HEK293 (cell line): ENCODE measurements at regions not wholly inside any gene's neighbourhood (a gene's known extent, or its start where the extent isn't known, plus 50 kb on each side); places are given as distances from the start of the nearest gene placed in this dataset.

Experiments
- CTCF ChIA-PET: fragments of 350-600 bp; formaldehyde crosslinking; extraction: SDS; loops from one replicate; lab custom pipeline; 2021; ENCODE audit warnings: antibody characterized with exemption; lab: Yijun Ruan, JAX
- POLR2A ChIA-PET: fragments of 300-600 bp; formaldehyde crosslinking; extraction: SDS; loops from one replicate; lab custom pipeline; 2020; ENCODE audit warnings: antibody characterized with exemption, inconsistent platforms; lab: Yijun Ruan, JAX
- H3K27ac ChIP-seq: fragments of 200-500 bp; sonication (Bioruptor generic); 2 replicates; pipeline ENCODE4 v1.5.1; 2014; ENCODE audit warnings: low read depth, low read length, control low read depth, inconsistent platforms; ENCODE audit errors: extremely low read depth
- H3K36me3 ChIP-seq, 2 experiments: fragments of 200-500 bp in 1 of 2; sonication (Bioruptor generic) in 1 of 2; 1 replicate in 1 of 2; 2 replicates in 1 of 2; pipeline ENCODE4 v1.5.1; 2014 to 2017; ENCODE audit warnings: inconsistent platforms in 2 of 2, low read length in 2 of 2; ENCODE audit not compliant: control insufficient read depth in 2 of 2, insufficient read depth in 1 of 2
- H3K4me1 ChIP-seq: fragments of 200-500 bp; sonication (Bioruptor generic); 2 replicates; pipeline ENCODE4 v1.5.1; 2014; ENCODE audit warnings: mild to moderate bottlenecking, low read length, inconsistent platforms; ENCODE audit not compliant: control insufficient read depth, insufficient read depth
- H3K4me3 ChIP-seq: 2 replicates; pipeline ENCODE4 v1.5.1; 2011; ENCODE audit warnings: low read depth, mild to moderate bottlenecking, control low read depth, low read length, moderate library complexity
- H3K9me3 ChIP-seq: fragments of 200-500 bp; sonication (Bioruptor generic); 2 replicates; pipeline ENCODE4 v1.5.1; 2014; ENCODE audit warnings: low read depth, low read length, inconsistent platforms; ENCODE audit not compliant: control insufficient read depth, insufficient read depth
- PRDM4 ChIP-seq: fragments of 450-650 bp; formaldehyde crosslinking; IDR thresholded peaks from 2 replicates; pipeline ENCODE4 v1.5.1; 2017; ENCODE audit warnings: missing biosample characterization, missing genetic modification characterization
- SCRT2 ChIP-seq: fragments of 450-650 bp; formaldehyde crosslinking; IDR thresholded peaks from 2 replicates; pipeline ENCODE4 v1.5.1; 2016; ENCODE audit warnings: missing biosample characterization, missing genetic modification characterization
- ZBTB44 ChIP-seq: fragments of 450-650 bp; IDR thresholded peaks from 2 replicates; pipeline ENCODE4 v1.5.1; 2018; ENCODE audit warnings: missing biosample characterization, mild to moderate bottlenecking, missing genetic modification characterization
- ZNF138 ChIP-seq: fragments of 450-650 bp; formaldehyde crosslinking; IDR thresholded peaks from 2 replicates; pipeline ENCODE4 v1.5.1; 2016; ENCODE audit warnings: missing biosample characterization, missing genetic modification characterization, borderline replicate concordance
- ZNF146 ChIP-seq: fragments of 450-650 bp; formaldehyde crosslinking; IDR thresholded peaks from 2 replicates; pipeline ENCODE4 v1.5.1; 2016; ENCODE audit warnings: missing biosample characterization, missing genetic modification characterization
- ZNF148 ChIP-seq: fragments of 450-650 bp; formaldehyde crosslinking; IDR thresholded peaks from 2 replicates; pipeline ENCODE4 v1.5.0; 2017; ENCODE audit warnings: missing biosample characterization, missing genetic modification characterization, borderline replicate concordance
- ZNF174 ChIP-seq: fragments of 450-650 bp; formaldehyde crosslinking; IDR thresholded peaks from 2 replicates; pipeline ENCODE4 v1.5.0; 2017; ENCODE audit warnings: missing biosample characterization, mild to moderate bottlenecking, missing genetic modification characterization
- ZNF664 ChIP-seq: fragments of 450-650 bp; formaldehyde crosslinking; IDR thresholded peaks from 2 replicates; pipeline ENCODE4 v1.5.1; 2016; ENCODE audit warnings: missing biosample characterization, missing genetic modification characterization
- ZNF701 ChIP-seq: fragments of 450-650 bp; formaldehyde crosslinking; IDR thresholded peaks from 2 replicates; pipeline ENCODE4 v1.5.1; 2016; ENCODE audit warnings: missing biosample characterization, missing genetic modification characterization
- ZSCAN4 ChIP-seq: fragments of 450-650 bp; formaldehyde crosslinking; IDR thresholded peaks from 2 replicates; pipeline ENCODE4 v1.5.1; 2017; ENCODE audit warnings: missing biosample characterization, missing genetic modification characterization

- TF ChIP-seq ZNF146 (tag by site-specific recombination) = no peak
- no peak for TF ChIP-seq ZBTB44 (tag by site-specific recombination)
Measured at GRCh38 chr16:64627288-64627687, 494.6 kb downstream of the CDH11 start (continued).

GRCh38 chr16:64626776-64627175 lies 495.1 kb downstream of the CDH11 start:
- POLR2A ChIA-PET = no interaction called here
- TF ChIP-seq ZNF148 (tag by site-specific recombination) (no peak), ZSCAN4 (tag by site-specific recombination) (no peak), SCRT2 (tag by site-specific recombination) (no peak), ZNF174 (tag by site-specific recombination) (no peak), PRDM4 (no peak), ZNF701 (no peak), ZNF138 (tag by site-specific recombination) (no peak)
- Histone ChIP-seq H3K4me3 (no peak overlapping the region), H3K36me3 (no peaks in the 10 kb centered on the region), H3K9me3 (no peaks in the 10 kb centered on the region), H3K4me1 (no peaks in the 10 kb centered on the region), H3K27ac (no peak overlapping the region)
- CTCF ChIA-PET = interaction anchor here (0.7 to 1.0 kb wide), 3 partner anchors 20 to 1045 kb away, joined by 3 to 4 read pairs (median 3); no protein-coding TSS in a partner anchor

GRCh38 chr16:64621616-64622015 lies 500.2 kb downstream of the CDH11 start:
- TF ChIP-seq ZBTB44 (tag by site-specific recombination) = no peak
- TF ChIP-seq ZNF664 = no peak
- TF ChIP-seq, all 188 proteins: peak for 0
- H3K9me3 ChIP-seq = no peaks in the 10 kb centered on the region
- CTCF ChIA-PET = no interaction called here
- no peaks in the 10 kb centered on the region for H3K36me3 ChIP-seq
- no peak overlapping the region for H3K27ac ChIP-seq
- H3K4me3 ChIP-seq = no peak overlapping the region
- POLR2A ChIA-PET = no interaction called here
- H3K4me1 ChIP-seq = no peaks in the 10 kb centered on the region
